HG03354 (cell line): ENCODE measurements at regions not wholly inside any gene's neighbourhood (a gene's known extent, or its start where the extent isn't known, plus 50 kb on each side); places are given as distances from the start of the nearest gene placed in this dataset.
A peak's percentile ranks its signal among the peaks of the same experiment; 100 is the strongest.

Experiments used
- ATAC-seq: cut with Tn5 transposase; IDR thresholded peaks from one replicate; pipeline ENCODE4 v1.9.1; 2021; ENCODE audit warnings: mild to moderate bottlenecking; ENCODE audit not compliant: unreplicated experiment, poor library complexity, severe bottlenecking

DNA sequence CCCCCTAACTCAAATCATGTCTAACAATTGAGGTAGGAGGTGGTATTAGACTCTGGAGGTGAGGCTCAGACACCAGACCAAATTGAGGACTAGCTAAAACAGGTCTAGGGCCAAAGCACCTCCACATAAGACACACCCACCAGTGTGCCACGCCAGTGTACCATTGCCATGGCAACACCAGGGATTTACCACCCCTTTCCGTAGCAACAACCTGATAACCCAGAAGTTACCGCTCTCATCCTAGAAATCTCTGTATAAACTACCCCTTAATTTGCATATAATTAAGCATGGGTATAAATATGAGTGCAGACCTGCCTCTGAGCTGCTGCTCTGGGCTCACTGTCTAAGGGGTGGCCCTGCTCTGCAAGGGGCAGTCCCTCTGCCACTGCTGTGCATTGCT, 57.4 kb upstream of the PPP2R5C start:
- no peak for ATAC-seq

DNA sequence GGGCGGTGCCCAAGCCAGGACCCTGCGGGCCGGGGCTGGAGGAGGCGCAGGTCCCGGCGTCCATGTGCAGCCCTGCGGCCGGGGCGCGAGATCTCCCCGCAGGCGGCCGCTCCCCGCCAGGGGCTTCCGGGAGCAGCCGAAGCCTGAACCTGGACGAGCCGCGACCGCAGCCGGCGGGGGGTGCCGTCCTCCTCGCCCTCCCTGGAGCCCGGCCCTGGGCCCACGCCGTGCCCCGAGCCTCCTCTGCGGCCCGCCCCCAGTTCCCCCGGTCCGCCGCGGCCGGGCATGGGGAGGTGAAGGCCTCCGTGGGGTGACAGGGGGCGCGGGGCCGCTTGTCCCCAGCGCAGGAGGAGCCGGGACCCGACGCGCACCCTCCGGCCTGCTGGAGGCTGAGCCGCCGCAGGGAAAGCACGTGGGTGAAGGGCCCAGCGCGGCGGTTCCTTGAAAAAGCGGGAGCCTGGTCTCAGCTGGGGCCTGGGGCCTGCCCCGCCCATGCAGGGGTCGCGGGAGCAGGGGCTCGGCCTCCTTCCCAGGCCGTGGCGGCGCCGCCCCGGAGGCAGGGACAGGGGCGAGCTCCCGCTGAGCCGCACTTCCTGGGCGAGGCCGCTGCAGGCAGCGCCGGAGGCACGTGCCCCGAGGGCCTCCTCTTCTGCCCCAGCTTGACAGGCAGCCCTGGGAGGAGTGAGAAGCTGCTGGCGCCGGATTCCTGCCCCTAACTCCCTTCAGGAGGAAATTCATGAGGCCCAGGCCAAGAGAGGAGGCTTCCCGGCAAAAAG, 55.6 kb upstream of the PPP2R5C start:
- peak; percentile 53 for ATAC-seq

DNA sequence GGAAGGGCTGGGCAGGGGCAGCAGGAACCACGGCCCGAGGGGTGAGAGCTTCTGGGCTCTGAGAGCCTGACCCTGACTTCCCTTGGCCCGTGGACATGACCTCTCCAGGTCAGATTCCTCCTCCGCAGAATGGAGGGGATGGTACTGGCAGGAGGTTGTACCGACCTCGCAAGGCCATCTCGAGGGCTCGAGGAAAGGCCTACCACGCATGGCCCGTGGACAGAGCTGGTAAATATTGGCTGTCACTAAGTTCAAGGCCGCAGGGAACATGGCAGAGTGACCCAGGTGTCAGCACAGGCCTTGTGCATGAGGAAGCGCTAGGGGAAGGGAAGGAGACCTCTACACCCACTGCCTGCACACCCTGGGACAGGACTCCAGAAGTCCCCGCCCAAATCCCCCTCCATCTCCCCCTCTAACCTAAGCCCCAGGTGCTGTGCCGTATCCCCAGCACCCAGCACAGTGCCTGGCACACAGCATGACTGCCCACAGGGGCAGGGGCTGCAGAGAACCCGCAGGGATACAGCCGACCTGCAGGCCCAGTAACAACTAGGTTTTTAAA, 54.9 kb upstream of the PPP2R5C start:
- no peak for ATAC-seq

DNA sequence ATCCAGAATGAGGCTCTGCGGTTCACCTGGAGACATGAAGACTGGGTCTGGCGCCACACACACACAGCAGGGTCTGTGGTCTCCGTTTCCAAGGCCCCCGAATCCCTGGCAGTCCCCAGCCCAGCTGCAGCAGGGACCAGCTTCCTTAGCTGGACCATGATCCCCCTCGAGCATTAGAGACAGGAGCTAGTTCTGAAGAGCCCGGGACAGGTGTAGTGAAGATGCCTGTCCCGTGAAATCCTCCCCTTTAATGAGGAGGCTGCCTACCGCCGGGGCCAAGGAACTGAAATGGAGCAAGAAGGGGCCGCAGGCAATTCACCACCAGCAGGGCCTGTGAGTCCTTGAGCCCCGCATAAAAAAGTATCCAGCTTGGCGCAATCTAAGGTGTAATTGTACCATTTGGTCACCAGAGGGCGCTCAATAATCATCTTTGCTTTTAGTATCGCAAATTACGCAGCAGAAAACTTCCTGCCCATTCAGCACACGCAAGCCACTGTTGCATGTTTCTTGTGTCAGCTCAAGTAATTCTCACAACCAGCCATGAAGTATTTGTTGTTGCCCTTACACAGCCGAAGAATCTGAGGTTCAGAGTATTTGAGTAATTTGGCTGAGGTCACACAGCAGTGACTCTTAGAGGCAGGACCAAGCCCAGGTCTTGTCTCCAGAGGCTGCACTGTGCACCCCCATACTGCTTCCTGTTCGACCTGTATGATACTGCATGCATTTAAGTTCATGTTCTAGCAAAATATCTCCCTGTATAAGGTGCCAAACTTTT, 54.3 kb upstream of the PPP2R5C start:
- peak; percentile 45 for ATAC-seq

DNA sequence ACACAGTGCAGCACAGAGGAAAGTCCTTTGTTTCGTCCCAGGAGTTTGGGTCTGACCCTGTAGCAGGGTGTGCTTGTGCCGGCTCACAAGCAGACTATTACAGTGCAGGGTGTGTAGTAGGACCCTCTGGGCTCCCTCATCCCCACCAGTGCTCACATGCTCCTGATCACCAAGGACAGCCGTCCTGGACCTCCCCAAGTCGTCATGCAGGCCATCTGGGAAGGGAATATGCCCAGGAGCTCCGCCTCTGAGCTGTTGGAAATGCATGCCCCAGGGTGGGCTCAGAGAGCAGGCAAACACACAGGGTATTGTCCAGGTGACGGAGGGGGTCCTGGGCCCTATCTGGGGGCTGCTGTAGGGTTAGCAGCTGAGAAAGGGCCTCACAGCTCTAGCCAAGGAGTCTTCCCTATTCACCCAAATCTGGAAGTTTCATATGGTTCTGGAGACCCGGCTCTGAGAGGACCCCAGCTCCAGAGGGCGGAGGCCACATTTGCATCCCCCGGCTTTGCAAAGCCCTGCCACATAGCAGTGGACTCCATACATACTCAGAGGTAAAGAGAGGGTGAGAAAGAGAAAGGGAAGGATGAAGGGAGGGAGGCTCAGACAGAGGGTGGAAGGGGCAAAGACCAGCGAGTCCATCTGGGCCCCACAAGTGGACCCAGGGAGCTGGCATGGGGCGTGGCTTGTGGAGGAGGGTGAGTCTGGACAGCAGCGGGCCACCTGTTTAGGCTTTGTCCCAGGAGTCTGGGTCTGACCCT, 53.5 kb upstream of the PPP2R5C start:
- no peak for ATAC-seq

DNA sequence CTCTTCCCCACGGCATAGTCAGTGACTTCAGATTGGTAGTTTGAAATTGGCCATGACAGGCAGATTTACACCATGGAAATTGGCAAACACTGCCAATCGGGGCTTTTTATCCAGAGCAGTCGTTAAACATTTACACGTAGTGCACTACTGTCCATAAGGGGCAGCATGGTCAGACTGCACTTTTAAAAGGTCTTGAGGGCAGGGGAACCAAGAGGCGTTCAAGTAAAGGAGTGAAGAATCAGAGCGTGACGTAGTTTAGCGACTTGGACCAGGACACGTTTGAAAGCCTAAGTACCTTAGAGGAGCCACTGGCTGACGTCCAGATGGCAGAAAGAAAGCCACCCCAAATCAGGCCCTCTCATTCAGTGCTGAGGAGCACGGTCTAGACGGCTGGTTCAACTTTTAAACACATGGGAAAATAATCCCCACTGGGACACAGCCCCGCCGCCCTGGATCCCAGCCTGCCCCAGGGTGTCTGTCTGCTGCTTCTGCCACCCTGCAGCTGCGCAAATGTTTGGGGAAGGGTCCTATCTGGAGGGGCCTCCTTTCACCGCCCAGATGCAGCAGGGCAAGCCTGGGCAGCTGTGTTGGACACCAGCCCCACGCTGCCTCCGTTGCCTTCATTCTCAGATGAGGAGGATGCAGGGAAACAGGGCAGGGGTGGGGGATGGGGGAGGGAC, 52.5 kb upstream of the PPP2R5C start:
- ATAC-seq = no peak

DNA sequence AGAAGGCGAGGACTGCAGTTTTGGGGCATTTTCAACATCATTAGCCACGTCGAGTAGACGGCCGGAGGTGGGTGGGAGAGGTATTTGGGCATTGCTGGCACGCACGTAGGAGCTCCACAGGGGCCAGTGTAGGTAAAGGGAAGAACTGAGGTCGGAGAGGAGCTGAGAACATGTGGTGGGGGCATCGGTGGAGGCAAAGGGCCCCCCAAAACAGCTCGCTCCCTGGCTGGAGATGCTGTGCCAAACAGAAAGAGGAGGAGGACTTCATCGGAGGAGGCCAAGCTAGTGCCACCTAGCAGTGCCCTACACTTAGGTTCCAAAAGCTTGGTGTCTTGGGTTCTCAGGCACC, 52.0 kb upstream of the PPP2R5C start:
- ATAC-seq = no peak

DNA sequence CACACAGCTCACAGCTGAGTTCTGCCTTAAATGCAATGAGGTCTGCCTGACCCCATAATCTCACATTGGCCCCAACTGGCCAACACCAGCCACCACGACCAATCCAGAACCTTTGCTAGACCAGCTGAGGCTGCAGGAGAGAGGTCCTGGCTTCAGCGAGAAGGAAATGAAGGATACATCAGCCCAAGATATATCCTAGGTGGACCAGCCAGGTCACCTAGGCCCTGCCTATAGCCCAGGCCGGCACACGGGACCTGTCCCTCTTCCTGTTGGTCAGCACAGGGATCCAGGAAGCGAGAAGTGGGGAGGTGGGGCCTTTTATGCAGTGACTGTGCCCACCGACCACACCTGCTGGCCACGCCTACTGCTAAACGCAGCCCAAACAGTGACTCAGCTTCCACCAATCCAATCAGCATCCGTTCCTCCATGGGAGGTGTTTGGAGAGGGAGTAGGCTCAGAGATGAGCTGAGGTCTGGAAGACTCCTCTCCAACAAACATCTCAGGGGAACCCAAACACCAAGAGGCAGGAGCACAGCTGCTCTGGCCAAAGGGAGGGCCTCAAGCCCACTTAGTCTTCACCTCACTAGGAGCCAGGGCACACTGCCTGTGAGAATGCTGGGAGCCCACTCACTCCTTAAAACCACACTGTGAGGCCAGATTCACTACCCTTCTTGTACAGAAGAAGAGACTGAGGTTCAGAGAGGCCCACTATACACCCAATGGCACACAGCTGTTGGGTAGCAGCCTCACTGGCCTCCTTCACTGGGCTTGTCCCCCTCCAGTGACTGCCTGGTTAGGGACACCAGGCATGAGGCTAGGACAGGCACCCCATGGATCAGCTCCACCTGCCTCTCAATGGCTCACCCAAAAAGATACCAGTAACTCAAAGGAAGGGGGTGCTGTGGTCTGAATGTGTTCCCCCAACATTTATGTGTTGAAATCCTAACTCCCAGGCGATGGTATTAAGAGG, 51.3 kb upstream of the PPP2R5C start:
- no peak for ATAC-seq

DNA sequence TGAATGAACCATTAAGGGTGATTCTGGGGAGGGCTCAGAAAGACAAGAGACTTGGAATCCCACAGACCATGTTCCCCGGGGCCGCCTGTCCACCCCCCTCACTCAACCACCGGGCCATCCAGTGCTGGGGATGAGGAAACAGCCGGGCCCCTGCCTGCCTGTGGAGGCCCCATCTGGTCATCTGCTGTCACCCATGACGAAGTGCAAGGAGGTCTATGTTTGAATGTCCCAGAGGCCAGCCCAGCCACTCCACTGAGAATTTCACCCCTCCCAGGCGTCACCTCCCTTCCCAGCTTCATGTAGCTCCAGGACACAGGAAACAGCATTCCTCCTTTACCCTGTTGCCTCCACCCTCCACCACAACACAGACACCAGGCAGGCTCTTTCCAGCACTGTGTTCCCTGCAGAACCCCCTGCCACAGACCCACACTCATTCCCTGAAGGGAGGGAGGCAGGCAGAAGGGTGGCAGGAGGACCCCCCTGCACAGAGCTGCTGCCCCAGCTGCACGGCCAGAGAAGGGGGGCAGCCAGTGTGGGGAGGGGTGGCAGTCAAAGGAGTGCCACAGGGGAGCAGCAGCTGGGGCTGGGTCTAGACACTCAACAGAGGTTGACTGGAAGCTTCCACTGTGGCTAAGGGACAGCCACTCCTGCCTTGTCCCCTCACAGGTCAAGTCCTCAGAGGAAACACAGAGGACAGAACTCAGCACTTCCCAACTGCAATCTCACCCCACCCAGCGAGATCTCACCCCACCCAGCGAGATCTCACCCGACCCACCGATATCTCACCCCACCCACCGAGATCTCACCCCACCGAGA, 50.3 kb upstream of the PPP2R5C start:
- ATAC-seq = no peak
